Adipocyte (in vitro differentiated cells): ENCODE measurements at regions not wholly inside any gene's neighbourhood (a gene's known extent, or its start where the extent isn't known, plus 50 kb on each side); places are given as distances from the start of the nearest gene placed in this dataset.

Source experiments
- DNase-seq: peaks from one replicate; pipeline ENCODE4 v3.0.0-alpha.2; 2015; ENCODE audit warnings: low read depth
- H3K27me3 ChIP-seq: replicated peaks from 2 replicates; pipeline ENCODE4 v1.7.0; 2013; ENCODE audit warnings: mild to moderate bottlenecking, low read length, moderate library complexity; ENCODE audit not compliant: control insufficient read depth, insufficient read depth
- H3K36me3 ChIP-seq: 2 replicates; pipeline ENCODE4 v1.7.0; 2013; ENCODE audit warnings: low read length, mild to moderate bottlenecking, moderate library complexity; ENCODE audit not compliant: control insufficient read depth, insufficient read depth, severe bottlenecking
- H3K4me1 ChIP-seq: 2 replicates; pipeline ENCODE4 v1.7.0; 2013; ENCODE audit warnings: mild to moderate bottlenecking, low read length, moderate library complexity; ENCODE audit not compliant: control insufficient read depth, insufficient read depth
- H3K4me3 ChIP-seq: 2 replicates; pipeline ENCODE4 v1.7.0; 2013; ENCODE audit warnings: mild to moderate bottlenecking, low read length, moderate library complexity
- H3K9ac ChIP-seq: 2 replicates; pipeline ENCODE4 v1.7.0; 2013; ENCODE audit warnings: mild to moderate bottlenecking, low read length, moderate library complexity
- H3K9me3 ChIP-seq: 2 replicates; pipeline ENCODE4 v1.7.0; 2013; ENCODE audit warnings: mild to moderate bottlenecking, low read length, moderate library complexity; ENCODE audit not compliant: control insufficient read depth

- H3K27me3 ChIP-seq = no peaks in the 10 kb centered on the region
- H3K9ac ChIP-seq = no peak overlapping the region
- H3K36me3 ChIP-seq = peaks cover 23% of the 10 kb centered on the region
- no peak overlapping the region for H3K4me3 ChIP-seq
- H3K4me1 ChIP-seq = peaks cover 19% of the 10 kb centered on the region
- H3K9me3 ChIP-seq = no peaks in the 10 kb centered on the region
- DNase-seq = no peak
Measured at GRCh38 chr12:124419292-124420040, 124.6 kb downstream of the RFLNA start.

- H3K4me3 ChIP-seq = no peak overlapping the region
- no peak for DNase-seq
- H3K36me3 ChIP-seq = peaks cover 19% of the 10 kb centered on the region
- H3K27me3 ChIP-seq = no peaks in the 10 kb centered on the region
- peaks cover 18% of the 10 kb centered on the region for H3K4me1 ChIP-seq
- H3K9me3 ChIP-seq = no peaks in the 10 kb centered on the region
- no peak overlapping the region for H3K9ac ChIP-seq
Measured at GRCh38 chr12:124418791-124419190, 123.9 kb downstream of the RFLNA start.

DNA sequence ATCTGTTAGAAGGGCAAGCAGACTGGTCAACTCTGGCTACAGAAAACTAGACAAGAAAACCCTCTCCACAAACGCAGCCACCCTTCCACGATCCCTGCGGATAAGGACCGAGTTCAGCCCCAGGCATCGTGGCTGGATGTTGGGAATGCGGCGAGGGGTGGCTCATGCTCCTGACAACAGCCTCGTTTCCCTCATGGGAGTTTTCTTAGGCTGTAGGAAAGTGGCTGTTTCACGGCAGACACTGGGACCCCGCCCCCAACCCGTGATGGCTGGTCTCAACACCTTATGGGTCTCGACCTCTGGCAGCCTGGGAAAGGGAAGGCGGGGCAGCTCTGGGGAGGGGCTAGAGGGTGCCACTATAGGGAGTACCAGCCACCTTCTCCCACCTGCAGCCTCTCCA, 123.3 kb downstream of the RFLNA start:
- peaks cover 13% of the 10 kb centered on the region for H3K4me1 ChIP-seq
- no peaks in the 10 kb centered on the region for H3K9me3 ChIP-seq
- no peak for DNase-seq
- H3K36me3 ChIP-seq = peaks cover 19% of the 10 kb centered on the region
- H3K4me3 ChIP-seq = no peak overlapping the region
- H3K9ac ChIP-seq = no peak overlapping the region
- H3K27me3 ChIP-seq = no peaks in the 10 kb centered on the region

- Histone ChIP-seq H3K27me3 (no peaks in the 10 kb centered on the region), H3K36me3 (peaks cover 19% of the 10 kb centered on the region), H3K9ac (no peak overlapping the region), H3K4me3 (no peak overlapping the region), H3K9me3 (no peaks in the 10 kb centered on the region), H3K4me1 (peaks cover 15% of the 10 kb centered on the region)
- no peak for DNase-seq
Measured at GRCh38 chr12:124416516-124417395, 121.9 kb downstream of the RFLNA start.

DNA sequence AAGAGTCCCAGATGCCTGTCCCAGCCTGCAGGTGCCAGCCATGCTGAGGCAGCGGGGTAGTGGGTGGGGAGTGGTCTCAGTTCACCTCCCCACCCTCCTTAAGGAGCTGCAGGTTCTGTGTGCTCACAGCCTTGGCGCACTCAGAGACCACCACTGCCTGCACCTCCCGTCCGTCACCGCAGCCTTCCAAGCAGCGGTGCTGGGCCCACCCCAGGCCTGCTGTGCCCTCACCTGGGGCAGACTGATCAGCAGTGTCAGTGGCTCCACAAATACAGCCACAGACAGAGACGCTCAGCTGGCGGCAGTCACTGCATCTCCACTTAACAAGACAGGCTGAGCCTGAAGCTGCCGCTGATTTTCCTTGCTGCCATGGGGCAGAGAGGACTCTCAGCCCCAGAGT, 120.2 kb downstream of the RFLNA start:
- Histone ChIP-seq H3K4me1 (peaks cover 31% of the 10 kb centered on the region), H3K9ac (no peak overlapping the region), H3K4me3 (no peak overlapping the region), H3K36me3 (peaks cover 15% of the 10 kb centered on the region), H3K27me3 (no peaks in the 10 kb centered on the region), H3K9me3 (no peaks in the 10 kb centered on the region)
- no peak for DNase-seq

DNA sequence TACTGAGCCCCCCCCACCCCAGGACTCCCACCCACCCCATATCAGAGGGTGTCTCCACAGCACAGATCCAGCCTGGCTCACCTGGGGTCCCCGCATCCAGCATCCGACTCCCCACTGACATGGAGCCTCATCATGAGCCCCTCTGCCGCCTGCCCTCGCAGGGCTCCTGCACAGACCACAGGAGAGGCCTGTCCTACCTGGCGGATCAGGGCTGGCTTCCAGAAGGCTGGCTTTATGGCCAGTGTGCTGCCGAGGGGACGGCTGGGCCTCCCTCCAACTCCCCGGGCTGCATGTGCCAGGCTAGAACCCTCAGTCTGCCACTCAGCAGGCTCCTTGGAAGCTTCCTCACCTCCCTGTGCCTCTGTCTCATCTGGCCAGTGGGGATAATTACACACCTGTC, 119.0 kb downstream of the RFLNA start:
- Histone ChIP-seq H3K36me3 (peaks cover 10% of the 10 kb centered on the region), H3K9me3 (no peaks in the 10 kb centered on the region), H3K4me1 (peaks cover 33% of the 10 kb centered on the region), H3K9ac (no peak overlapping the region), H3K4me3 (no peak overlapping the region), H3K27me3 (no peaks in the 10 kb centered on the region)
- no peak for DNase-seq

GRCh38 chr12:124413401-124413800, 118.5 kb downstream of the RFLNA start:
- Histone ChIP-seq H3K4me1 (peaks cover 33% of the 10 kb centered on the region), H3K9me3 (no peaks in the 10 kb centered on the region), H3K4me3 (no peak overlapping the region), H3K27me3 (no peaks in the 10 kb centered on the region), H3K36me3 (peaks cover 10% of the 10 kb centered on the region), H3K9ac (no peak overlapping the region)
- no peak for DNase-seq

DNA sequence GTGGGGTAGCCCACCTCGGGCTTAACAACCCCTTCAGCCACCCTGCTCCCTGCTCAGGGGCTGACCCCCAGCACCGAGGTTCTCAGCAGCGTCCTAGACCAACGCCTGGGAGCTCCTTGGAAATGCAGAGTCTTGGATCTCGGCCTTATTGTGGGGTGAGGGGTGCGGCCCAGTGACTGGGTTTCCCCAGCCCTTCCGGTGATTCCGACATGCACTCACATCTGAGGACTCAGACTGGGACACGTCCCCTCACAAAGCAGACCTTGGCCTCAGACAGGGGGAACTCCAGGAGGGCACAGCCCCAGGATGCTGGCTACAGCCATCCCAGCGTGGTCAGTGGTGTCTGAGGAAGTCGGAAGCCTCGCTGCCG, 117.7 kb downstream of the RFLNA start:
- H3K4me1 ChIP-seq = peaks cover 33% of the 10 kb centered on the region
- H3K4me3 ChIP-seq = no peak overlapping the region
- peak overlapping the region; percentile 67 for H3K9ac ChIP-seq
- no peaks in the 10 kb centered on the region for H3K9me3 ChIP-seq
- no peaks in the 10 kb centered on the region for H3K27me3 ChIP-seq
- H3K36me3 ChIP-seq = peaks cover 8% of the 10 kb centered on the region
- no peak for DNase-seq

DNA sequence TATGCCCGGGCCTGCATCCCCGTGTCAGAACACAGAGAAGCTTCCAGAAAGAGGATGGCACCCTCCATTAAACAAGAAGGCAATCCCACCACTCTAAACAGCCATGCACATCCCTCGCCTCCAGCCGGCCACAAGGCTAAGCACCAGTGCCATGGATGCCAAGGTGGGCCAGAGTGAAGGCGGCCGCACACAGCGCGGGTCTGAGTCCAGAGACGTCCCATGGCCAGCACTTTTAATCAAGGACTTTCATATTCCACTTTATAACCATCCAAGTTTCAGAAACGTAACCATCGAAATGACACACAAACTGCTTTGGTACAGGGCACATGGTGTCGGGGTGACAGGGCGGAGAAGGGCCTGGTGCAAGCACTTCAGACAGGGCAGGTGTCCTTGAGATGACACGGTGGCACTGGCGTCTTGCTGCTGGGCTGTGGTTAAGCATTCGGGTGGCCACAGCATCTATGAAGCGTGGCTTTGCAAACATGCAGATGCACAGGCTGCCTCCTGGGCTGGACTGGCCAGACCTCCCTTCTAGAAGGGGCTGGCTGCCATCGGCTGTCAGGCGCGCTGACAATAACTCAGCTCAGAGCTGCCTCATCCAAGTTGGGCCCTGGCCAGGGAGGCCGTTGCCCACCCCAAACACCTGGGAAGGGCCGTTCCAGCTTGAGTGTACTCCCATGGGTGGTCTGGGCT, 117.2 kb downstream of the RFLNA start:
- DNase-seq = no peak
- no peak overlapping the region for H3K4me3 ChIP-seq
- H3K9ac ChIP-seq = peak overlapping the region; percentile 67
- H3K27me3 ChIP-seq = no peaks in the 10 kb centered on the region
- peaks cover 33% of the 10 kb centered on the region for H3K4me1 ChIP-seq
- peaks cover 13% of the 10 kb centered on the region for H3K36me3 ChIP-seq
- H3K9me3 ChIP-seq = no peaks in the 10 kb centered on the region

GRCh38 chr12:124411281-124411878, 116.5 kb downstream of the RFLNA start:
- Histone ChIP-seq H3K9me3 (no peaks in the 10 kb centered on the region), H3K36me3 (peaks cover 16% of the 10 kb centered on the region), H3K9ac (peak overlapping the region; percentile 75), H3K27me3 (no peaks in the 10 kb centered on the region), H3K4me3 (peak overlapping the region; percentile 57), H3K4me1 (peaks cover 33% of the 10 kb centered on the region)
- peak; percentile 79 for DNase-seq
